Upper lobe of left lung (tissue), 6 donors: ENCODE measurements at regions not wholly inside any gene's neighbourhood (a gene's known extent, or its start where the extent isn't known, plus 50 kb on each side); places are given as distances from the start of the nearest gene placed in this dataset.

ENCODE experiments used
- ATAC-seq, 2 donors: fragments of 200-7000 bp; cut with Tn5 transposase; one replicate each; pipeline ENCODE4 v1.9.1; 2022; ENCODE audit warnings: mild to moderate bottlenecking in 2 of 2, moderate library complexity in 2 of 2; ENCODE audit not compliant: low FRiP score in 2 of 2
- DNase-seq, 2 donors: peaks; one replicate each; pipeline ENCODE4 v3.0.0-alpha.2; 2019 to 2020
- H3K27ac ChIP-seq, 4 donors: fragments of 200-600 bp; sonication (generic); one replicate each; pipeline ENCODE4 v1.5.1; 2016 to 2019
- H3K27me3 ChIP-seq, 4 donors: fragments of 200-600 bp; sonication (generic); one replicate each; pipeline ENCODE4 v1.5.1; 2017 to 2019
- H3K36me3 ChIP-seq, 4 donors: fragments of 200-600 bp; sonication (generic); one replicate each; pipeline ENCODE4 v1.5.1; 2016 to 2019
- H3K4me1 ChIP-seq, 4 donors: fragments of 200-600 bp; sonication (generic); one replicate each; pipeline ENCODE4 v1.5.1; 2018 to 2019
- H3K4me3 ChIP-seq, 4 donors: fragments of 200-600 bp; sonication (generic); one replicate each; pipeline ENCODE4 v1.5.1; 2017 to 2019; ENCODE audit warnings: mild to moderate bottlenecking in 2 of 4, moderate library complexity in 1 of 4
- H3K9me3 ChIP-seq, 4 donors: fragments of 200-600 bp; sonication (generic); one replicate each; pipeline ENCODE4 v1.5.1; 2018 to 2019
- EP300 ChIP-seq, 4 donors: sonication (generic); formaldehyde crosslinking; IDR thresholded peaks; one replicate each; pipeline ENCODE4 v1.5.1; 2017; ENCODE audit warnings: antibody characterized with exemption in 4 of 4, control low read depth in 2 of 4
- POLR2A ChIP-seq, 4 donors: fragments of 450-650 bp; IDR thresholded peaks; one replicate each; pipeline ENCODE4 v1.5.1; 2016 to 2017; ENCODE audit warnings: antibody characterized with exemption in 4 of 4, mild to moderate bottlenecking in 2 of 4
- POLR2AphosphoS5 ChIP-seq, 2 donors: sonication (generic); formaldehyde crosslinking; IDR thresholded peaks; one replicate each; pipeline ENCODE4 v1.5.1; 2017; ENCODE audit warnings: antibody characterized with exemption in 2 of 2
- WGBS, 2 donors: methylation state at CpG; one replicate each; pipeline ENCODE4 v1.1.5; 2017 to 2018; 5-methylcytosine and 5-hydroxymethylcytosine counted together
- TF ChIP-seq, protein P1 (sequence below), 6 experiments: fragments of 450-650 bp in 4 of 6; fragments of 200-600 bp in 2 of 6; sonication (generic) in 2 of 6; IDR thresholded peaks; one replicate each; pipeline ENCODE4 v1.5.1; 2016 to 2019; ENCODE audit warnings: antibody characterized with exemption in 6 of 6
- donor health status: DM: no; HTN: no; CAD: no; lungs with moderate emphysema.
- donor health status: DM: no; HTN: yes; CAD: no; lungs with severe emphysema.

DNA sequence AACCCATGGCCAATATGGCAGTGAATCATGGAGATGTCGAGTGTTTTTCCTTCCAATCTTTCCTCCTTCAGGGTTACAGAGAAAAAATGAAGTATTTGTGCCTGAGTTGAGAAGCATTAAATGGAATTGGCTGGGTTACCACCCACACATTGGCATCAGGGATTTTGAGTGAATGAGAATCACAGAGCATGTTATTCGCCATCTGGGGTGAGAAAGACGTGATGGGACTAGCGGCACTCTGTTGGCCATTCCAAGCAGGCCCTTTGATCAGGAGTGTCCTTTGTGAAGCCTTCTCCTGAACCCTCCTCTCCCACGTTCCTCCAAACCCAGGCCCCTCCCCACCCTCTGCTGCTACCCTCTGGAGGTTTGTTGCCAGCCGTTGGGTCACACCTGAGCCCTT lies 84.2 kb upstream of the PCDH8 start:
- no peak overlapping the region for H3K4me3 ChIP-seq
- H3K27me3 ChIP-seq = no peaks in the 10 kb centered on the region
- DNase-seq (no peak), ATAC-seq (no peak)
- WGBS, 2 donors = 86% methylated on average over 6 of the region's 6 CpGs
- no peak for TF ChIP-seq EP300 (IDR thresholded peaks at IDR 0.05)
- TF ChIP-seq, protein P1, sequence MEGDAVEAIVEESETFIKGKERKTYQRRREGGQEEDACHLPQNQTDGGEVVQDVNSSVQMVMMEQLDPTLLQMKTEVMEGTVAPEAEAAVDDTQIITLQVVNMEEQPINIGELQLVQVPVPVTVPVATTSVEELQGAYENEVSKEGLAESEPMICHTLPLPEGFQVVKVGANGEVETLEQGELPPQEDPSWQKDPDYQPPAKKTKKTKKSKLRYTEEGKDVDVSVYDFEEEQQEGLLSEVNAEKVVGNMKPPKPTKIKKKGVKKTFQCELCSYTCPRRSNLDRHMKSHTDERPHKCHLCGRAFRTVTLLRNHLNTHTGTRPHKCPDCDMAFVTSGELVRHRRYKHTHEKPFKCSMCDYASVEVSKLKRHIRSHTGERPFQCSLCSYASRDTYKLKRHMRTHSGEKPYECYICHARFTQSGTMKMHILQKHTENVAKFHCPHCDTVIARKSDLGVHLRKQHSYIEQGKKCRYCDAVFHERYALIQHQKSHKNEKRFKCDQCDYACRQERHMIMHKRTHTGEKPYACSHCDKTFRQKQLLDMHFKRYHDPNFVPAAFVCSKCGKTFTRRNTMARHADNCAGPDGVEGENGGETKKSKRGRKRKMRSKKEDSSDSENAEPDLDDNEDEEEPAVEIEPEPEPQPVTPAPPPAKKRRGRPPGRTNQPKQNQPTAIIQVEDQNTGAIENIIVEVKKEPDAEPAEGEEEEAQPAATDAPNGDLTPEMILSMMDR (IDR thresholded peaks at IDR 0.05) = no peak
- TF ChIP-seq POLR2A (IDR thresholded peaks at IDR 0.05) = no peak
- no peak for TF ChIP-seq POLR2AphosphoS5 (IDR thresholded peaks at IDR 0.05)
- H3K27ac ChIP-seq = no peak overlapping the region
- H3K9me3 ChIP-seq = no peaks in the 10 kb centered on the region
- H3K36me3 ChIP-seq = no peaks in the 10 kb centered on the region
- no peaks in the 10 kb centered on the region for H3K4me1 ChIP-seq

DNA sequence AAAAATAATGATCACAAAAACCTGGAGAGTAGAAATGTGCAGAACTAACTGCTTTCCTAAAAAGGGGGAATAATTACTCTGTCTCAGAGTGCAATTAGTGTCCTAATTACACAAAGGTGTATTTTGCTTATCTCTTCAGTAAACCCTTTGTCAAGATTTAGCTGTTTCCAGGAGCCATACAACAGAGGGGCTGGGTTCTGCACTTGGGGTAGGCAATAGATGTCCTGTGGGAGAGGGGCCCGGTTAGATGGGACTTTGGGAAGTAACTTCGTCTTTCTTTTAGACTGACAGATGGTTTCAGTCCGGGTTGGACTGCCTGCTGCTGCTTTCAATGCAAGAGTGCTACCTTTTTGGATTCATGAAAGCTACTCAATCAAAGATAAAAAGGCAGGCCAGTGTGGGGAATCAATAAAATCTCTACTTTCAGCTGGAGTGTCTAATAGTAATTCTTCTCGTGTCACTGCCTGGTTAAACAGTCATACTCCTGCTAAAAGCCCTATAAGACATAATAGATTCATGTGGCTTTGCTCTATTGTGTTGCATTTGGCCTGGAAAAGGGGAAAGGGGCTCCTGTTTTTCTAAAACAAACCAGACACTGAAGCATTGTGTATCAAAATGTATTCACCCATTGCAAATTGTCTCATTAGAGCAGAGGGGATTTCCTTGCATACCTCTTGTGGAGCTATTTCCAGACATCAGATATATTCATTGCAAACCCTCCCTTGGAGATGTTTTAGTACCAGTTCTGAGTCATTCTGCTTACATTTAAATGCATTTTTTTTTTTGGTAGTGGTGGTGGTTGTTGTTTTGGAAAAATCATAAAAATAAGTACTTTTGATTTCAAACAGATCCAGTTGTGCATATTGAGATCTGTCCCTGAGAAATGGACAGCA lies 83.3 kb upstream of the PCDH8 start:
- no peaks in the 10 kb centered on the region for H3K27me3 ChIP-seq
- TF ChIP-seq POLR2A (IDR thresholded peaks at IDR 0.05) (no peak), EP300 (IDR thresholded peaks at IDR 0.05) (no peak), POLR2AphosphoS5 (IDR thresholded peaks at IDR 0.05) (no peak)
- TF ChIP-seq, protein P1 (IDR thresholded peaks at IDR 0.05) = no peak
- H3K9me3 ChIP-seq = no peaks in the 10 kb centered on the region
- H3K27ac ChIP-seq = no peak overlapping the region
- no peak overlapping the region for H3K4me3 ChIP-seq
- no peak for ATAC-seq
- no peaks in the 10 kb centered on the region for H3K4me1 ChIP-seq
- 49 to 67% methylated on average over 4 of the region's 4 CpGs for WGBS, 2 donors
- DNase-seq = no peak
- no peaks in the 10 kb centered on the region for H3K36me3 ChIP-seq

DNA sequence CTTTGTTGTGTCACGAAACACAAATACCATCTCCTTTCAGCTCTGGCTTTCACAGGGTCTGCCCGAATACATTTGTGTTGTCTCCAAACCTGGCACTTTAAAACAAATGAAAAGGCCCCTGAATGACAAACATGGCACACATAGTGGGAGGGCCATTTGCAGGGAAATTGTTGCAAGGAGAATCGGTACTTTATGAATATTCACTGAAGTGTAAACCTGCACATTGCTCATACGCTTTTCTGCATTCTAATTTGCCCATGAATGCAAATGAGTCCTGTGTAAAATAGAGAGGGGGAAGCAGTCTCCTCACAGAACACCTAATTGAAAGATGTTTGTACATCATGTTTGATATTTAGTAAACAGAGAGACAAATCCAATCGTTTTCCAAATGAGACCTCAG lies 82.7 kb upstream of the PCDH8 start:
- no peak for DNase-seq
- no peaks in the 10 kb centered on the region for H3K36me3 ChIP-seq
- no peaks in the 10 kb centered on the region for H3K9me3 ChIP-seq
- H3K4me1 ChIP-seq = no peaks in the 10 kb centered on the region
- TF ChIP-seq POLR2AphosphoS5 (IDR thresholded peaks at IDR 0.05) = no peak
- no peak for TF ChIP-seq POLR2A (IDR thresholded peaks at IDR 0.05)
- TF ChIP-seq EP300 (IDR thresholded peaks at IDR 0.05) = no peak
- TF ChIP-seq, protein P1 (IDR thresholded peaks at IDR 0.05) = no peak
- H3K4me3 ChIP-seq = no peak overlapping the region
- no peak overlapping the region for H3K27ac ChIP-seq
- H3K27me3 ChIP-seq = no peaks in the 10 kb centered on the region
- WGBS, 2 donors = 78 to 79% methylated on average over 5 of the region's 5 CpGs
- no peak for ATAC-seq

DNA sequence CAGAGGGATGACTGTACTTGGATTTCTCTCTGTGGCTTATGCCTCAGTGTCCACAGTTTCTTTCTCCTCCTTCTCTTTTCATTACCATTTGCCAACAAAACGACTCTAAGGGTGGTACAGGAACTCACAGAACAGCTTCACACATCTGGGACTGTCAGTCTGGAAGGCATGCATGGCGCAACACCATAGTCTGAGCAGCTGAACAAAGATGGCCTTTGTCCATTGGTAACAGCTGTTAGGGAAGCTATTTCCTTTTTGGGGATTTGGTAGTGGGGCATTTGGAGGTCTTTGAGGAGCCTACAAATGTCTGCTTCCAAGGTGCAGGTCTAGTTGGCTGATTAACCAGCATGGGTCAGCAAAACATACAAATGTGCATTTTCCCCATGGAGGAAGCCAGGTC lies 81.4 kb upstream of the PCDH8 start:
- no peaks in the 10 kb centered on the region for H3K9me3 ChIP-seq
- no peak overlapping the region for H3K4me3 ChIP-seq
- WGBS, 2 donors = 61 to 72% methylated on average over 2 of the region's 2 CpGs
- TF ChIP-seq POLR2A (IDR thresholded peaks at IDR 0.05) = no peak
- TF ChIP-seq, protein P1 (IDR thresholded peaks at IDR 0.05) = no peak
- no peak for TF ChIP-seq EP300 (IDR thresholded peaks at IDR 0.05)
- no peak for TF ChIP-seq POLR2AphosphoS5 (IDR thresholded peaks at IDR 0.05)
- H3K4me1 ChIP-seq = no peaks in the 10 kb centered on the region
- DNase-seq = no peak
- H3K36me3 ChIP-seq = no peaks in the 10 kb centered on the region
- H3K27ac ChIP-seq = no peak overlapping the region
- H3K27me3 ChIP-seq = no peaks in the 10 kb centered on the region
- no peak for ATAC-seq

DNA sequence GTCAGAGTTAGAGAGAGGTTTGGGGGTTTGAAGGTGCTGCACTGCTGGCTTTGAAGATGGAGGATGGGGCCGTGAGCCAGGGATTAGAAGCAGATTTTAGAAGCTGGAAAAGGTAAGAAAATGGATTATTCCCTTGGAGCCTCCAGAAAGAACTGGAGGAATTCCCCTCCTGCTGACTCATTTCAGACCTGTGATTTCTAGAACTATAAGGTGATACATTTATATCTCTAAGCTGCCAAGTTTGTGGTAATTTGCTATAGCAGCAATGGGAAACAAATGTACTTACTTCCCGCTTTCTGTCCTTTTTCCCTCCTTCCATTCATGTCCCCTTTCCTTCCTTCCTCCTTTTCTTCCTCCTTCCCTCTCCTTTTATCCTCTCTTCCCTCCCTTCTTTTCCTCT lies 78.5 kb upstream of the PCDH8 start:
- no peak overlapping the region for H3K4me3 ChIP-seq
- H3K4me1 ChIP-seq = no peaks in the 10 kb centered on the region
- DNase-seq (no peak), ATAC-seq (no peak)
- no peaks in the 10 kb centered on the region for H3K36me3 ChIP-seq
- H3K27me3 ChIP-seq = no peaks in the 10 kb centered on the region
- 83% methylated on average over 2 of the region's 2 CpGs for WGBS, 2 donors
- TF ChIP-seq POLR2AphosphoS5 (IDR thresholded peaks at IDR 0.05) (no peak), EP300 (IDR thresholded peaks at IDR 0.05) (no peak), POLR2A (IDR thresholded peaks at IDR 0.05) (no peak)
- TF ChIP-seq, protein P1 (IDR thresholded peaks at IDR 0.05) = no peak
- no peaks in the 10 kb centered on the region for H3K9me3 ChIP-seq
- no peak overlapping the region for H3K27ac ChIP-seq
